ENCODE measurements at regions not wholly inside any gene's neighbourhood (a gene's known extent, or its start where the extent isn't known, plus 50 kb on each side); places are given as distances from the start of the nearest gene placed in this dataset.

DNA sequence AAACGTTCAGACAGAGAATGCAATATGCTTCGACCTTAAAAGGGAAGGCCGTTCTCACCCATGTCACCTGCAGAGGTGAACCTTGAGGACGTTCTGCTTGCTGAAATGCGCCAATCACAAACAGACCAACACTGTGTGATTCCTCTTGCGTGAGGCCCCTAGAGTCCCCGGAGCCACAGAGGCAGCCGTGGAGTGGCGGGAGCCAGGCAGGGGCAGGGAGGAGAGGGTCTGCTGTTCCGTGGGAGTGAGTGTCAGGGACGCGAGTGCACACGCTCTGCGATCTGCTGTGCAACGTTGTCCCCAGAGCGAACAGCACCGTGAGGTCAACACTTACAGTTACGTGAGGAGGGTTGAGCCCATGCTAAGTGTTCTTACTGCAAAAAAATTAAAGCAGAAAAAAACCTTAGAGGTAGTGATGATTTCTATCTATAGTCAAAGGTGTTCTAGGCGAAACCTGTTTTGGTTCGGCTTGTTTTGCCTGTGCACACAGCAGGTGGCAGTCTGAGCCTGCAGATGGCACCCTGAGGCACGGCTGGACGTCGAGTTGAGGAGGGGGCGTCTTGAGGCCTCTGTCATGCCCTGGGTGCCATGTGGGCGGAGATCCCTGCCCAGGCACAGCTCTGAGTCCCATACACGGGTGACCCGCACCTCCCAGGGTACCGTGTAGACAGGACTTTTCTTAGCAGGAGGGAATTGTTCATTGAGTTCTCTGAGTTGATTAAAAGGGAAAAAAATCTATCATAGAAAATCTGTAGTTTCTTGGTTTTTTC lies 71.7 kb upstream of the FRMD1 start:
- TF ChIP-seq, protein P1, sequence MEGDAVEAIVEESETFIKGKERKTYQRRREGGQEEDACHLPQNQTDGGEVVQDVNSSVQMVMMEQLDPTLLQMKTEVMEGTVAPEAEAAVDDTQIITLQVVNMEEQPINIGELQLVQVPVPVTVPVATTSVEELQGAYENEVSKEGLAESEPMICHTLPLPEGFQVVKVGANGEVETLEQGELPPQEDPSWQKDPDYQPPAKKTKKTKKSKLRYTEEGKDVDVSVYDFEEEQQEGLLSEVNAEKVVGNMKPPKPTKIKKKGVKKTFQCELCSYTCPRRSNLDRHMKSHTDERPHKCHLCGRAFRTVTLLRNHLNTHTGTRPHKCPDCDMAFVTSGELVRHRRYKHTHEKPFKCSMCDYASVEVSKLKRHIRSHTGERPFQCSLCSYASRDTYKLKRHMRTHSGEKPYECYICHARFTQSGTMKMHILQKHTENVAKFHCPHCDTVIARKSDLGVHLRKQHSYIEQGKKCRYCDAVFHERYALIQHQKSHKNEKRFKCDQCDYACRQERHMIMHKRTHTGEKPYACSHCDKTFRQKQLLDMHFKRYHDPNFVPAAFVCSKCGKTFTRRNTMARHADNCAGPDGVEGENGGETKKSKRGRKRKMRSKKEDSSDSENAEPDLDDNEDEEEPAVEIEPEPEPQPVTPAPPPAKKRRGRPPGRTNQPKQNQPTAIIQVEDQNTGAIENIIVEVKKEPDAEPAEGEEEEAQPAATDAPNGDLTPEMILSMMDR (IDR thresholded peaks at IDR 0.05): peak in 6 of 7 experiments; percentile 15 to 72 (median 60)
- TF ChIP-seq POLR2A (IDR thresholded peaks at IDR 0.05): no peak

Measured in body of pancreas (tissue), 4 donors.